Vagina (tissue), 2 donors: ENCODE measurements at regions not wholly inside any gene's neighbourhood (a gene's known extent, or its start where the extent isn't known, plus 50 kb on each side); places are given as distances from the start of the nearest gene placed in this dataset.

Source experiments
- DNase-seq, 2 donors: peaks; one replicate each; pipeline ENCODE4 v3.0.0-alpha.2; 2017; ENCODE audit errors: extremely low spot score in 2 of 2
- H3K27ac ChIP-seq: fragments of 200-600 bp; sonication (generic); one replicate; pipeline ENCODE4 v1.5.1; 2019
- H3K27me3 ChIP-seq: fragments of 200-600 bp; sonication (generic); one replicate; pipeline ENCODE4 v1.5.1; 2019
- H3K36me3 ChIP-seq, 2 donors: fragments of 200-600 bp; sonication (generic); one replicate each; pipeline ENCODE4 v1.5.1; 2017 to 2019
- H3K4me1 ChIP-seq: fragments of 200-600 bp; sonication (generic); one replicate; pipeline ENCODE4 v1.5.1; 2019
- H3K4me3 ChIP-seq, 2 donors: fragments of 200-600 bp; sonication (generic); 1 replicate in 1 of 2; 2 replicates in 1 of 2; pipeline ENCODE4 v1.5.1; 2016 to 2019
- H3K9me3 ChIP-seq: fragments of 200-600 bp; sonication (generic); one replicate; pipeline ENCODE4 v1.5.1; 2019
- CTCF ChIP-seq, 3 experiments: fragments of 450-650 bp in 2 of 3; fragments of 200-600 bp in 1 of 3; sonication (generic) in 1 of 3; IDR thresholded peaks; one replicate each; pipeline ENCODE4 v1.5.1; 2017 to 2019; ENCODE audit warnings: antibody characterized with exemption in 3 of 3, mild to moderate bottlenecking in 2 of 3, moderate library complexity in 2 of 3
- POLR2A ChIP-seq, 2 donors: fragments of 450-650 bp; IDR thresholded peaks; one replicate each; pipeline ENCODE4 v1.6.1; 2017; ENCODE audit warnings: antibody characterized with exemption in 2 of 2, mild to moderate bottlenecking in 2 of 2, moderate library complexity in 2 of 2
- POLR2AphosphoS5 ChIP-seq, 2 donors: sonication (generic); formaldehyde crosslinking; IDR thresholded peaks; one replicate each; pipeline ENCODE4 v1.9.0; 2017; ENCODE audit warnings: antibody characterized with exemption in 2 of 2, mild to moderate bottlenecking in 2 of 2, low read depth in 1 of 2; ENCODE audit not compliant: insufficient read depth in 1 of 2
- intact Hi-C: fragments of 100-400 bp; cut with DNase I; formaldehyde crosslinking; loops from one replicate; pipeline ENCODE4 v1.15.1; 2023

DNA sequence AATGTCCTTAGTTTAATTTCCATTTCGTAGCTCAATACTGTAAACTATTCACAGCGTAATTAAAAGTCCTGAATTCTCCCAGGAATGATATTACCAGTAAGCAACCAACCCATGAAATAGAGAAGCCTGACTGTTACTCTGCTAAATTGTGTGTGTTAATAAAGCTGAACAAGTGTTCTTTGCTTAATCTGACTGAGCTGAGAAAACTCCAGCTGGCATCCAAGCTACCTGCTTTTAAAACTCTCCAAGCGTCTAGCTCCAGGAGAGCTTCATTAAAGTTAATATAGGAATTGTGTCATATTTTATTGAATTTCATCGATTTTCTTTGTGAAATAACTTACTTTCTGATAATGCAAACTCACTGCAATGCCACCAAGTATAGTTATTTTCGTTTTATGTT lies 524.4 kb downstream of the SLC16A7 start:
- Histone ChIP-seq H3K9me3 (no peaks in the 10 kb centered on the region), H3K4me1 (no peaks in the 10 kb centered on the region), H3K27me3 (no peaks in the 10 kb centered on the region), H3K27ac (no peak overlapping the region), H3K36me3 (no peaks in the 10 kb centered on the region), H3K4me3 (no peak overlapping the region)
- no peak for TF ChIP-seq POLR2AphosphoS5 (IDR thresholded peaks at IDR 0.05; ENCODE audit: insufficient read depth in 1 of 2, low read depth in 1 of 2)
- no peak for TF ChIP-seq POLR2A (IDR thresholded peaks at IDR 0.05)
- no peak for TF ChIP-seq CTCF (IDR thresholded peaks at IDR 0.05)
- no peak for DNase-seq
- intact Hi-C loops = no loop called here

DNA sequence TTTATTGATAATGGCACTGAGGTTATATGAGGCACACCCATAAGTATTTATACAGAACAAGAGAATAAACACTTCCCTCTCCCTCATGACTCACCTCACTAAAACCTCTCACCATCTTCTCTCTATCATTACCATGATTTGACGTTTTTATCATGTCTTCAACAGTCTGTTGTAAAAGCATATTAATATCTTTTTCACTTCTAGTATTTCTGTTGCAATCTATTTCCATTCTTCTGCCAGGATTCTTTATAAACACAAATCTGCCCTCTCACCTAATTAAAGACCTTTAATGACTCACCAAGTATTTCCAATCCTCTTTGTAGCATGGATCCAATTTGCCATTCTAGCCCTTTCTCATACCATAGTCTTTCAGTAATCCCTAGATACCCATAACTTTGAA lies 527.7 kb downstream of the SLC16A7 start:
- TF ChIP-seq POLR2AphosphoS5 (IDR thresholded peaks at IDR 0.05; ENCODE audit: insufficient read depth in 1 of 2, low read depth in 1 of 2) = no peak
- Histone ChIP-seq H3K9me3 (no peaks in the 10 kb centered on the region), H3K27me3 (no peaks in the 10 kb centered on the region), H3K4me1 (no peaks in the 10 kb centered on the region), H3K36me3 (no peaks in the 10 kb centered on the region), H3K4me3 (no peak overlapping the region), H3K27ac (no peak overlapping the region)
- intact Hi-C loops = no loop called here
- no peak for DNase-seq

DNA sequence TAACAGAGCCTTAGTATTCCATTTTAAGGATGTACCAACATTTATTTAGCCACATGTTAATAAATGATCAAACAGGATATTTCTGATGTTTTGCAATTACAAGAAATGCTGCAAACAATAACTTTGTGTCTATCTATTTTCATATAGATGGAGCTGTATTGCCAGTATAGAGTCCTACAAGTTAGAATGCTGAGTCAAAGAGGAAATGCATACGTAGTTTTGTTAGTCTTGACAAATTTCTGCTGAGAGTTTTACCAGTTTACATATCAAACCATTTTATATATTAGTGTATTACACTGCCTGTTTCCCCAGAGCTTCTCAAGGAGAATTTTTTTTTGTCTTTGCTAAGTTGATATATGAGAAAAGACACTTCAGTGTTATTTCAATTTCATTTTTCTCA lies 541.7 kb downstream of the SLC16A7 start:
- Histone ChIP-seq H3K36me3 (no peaks in the 10 kb centered on the region), H3K27me3 (no peaks in the 10 kb centered on the region), H3K4me1 (no peaks in the 10 kb centered on the region), H3K4me3 (no peak overlapping the region), H3K27ac (no peak overlapping the region), H3K9me3 (no peaks in the 10 kb centered on the region)
- intact Hi-C loops = no loop called here
- DNase-seq = no peak
- no peak for TF ChIP-seq POLR2A (IDR thresholded peaks at IDR 0.05)
- TF ChIP-seq POLR2AphosphoS5 (IDR thresholded peaks at IDR 0.05; ENCODE audit: insufficient read depth in 1 of 2, low read depth in 1 of 2) = no peak
- no peak for TF ChIP-seq CTCF (IDR thresholded peaks at IDR 0.05)

DNA sequence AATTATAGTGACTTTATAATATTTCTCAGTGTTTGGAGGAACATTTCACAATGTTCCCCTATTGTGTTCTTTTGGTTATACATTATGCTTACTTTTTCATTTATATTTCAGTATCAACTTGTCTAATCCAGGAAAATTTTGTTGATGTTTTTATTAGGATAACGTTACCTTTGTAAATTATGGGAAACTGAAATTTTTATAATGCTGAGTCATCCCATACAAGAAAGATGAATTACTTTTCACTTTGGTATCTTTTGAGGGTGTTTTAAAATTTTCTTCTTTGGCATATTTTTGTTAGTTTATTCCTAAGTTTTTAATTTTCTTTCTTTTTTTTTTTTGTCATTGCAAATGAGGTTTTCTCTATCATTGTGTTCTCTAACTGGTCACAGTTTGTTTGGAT lies 542.7 kb downstream of the SLC16A7 start:
- H3K4me1 ChIP-seq = no peaks in the 10 kb centered on the region
- intact Hi-C loops = no loop called here

DNA sequence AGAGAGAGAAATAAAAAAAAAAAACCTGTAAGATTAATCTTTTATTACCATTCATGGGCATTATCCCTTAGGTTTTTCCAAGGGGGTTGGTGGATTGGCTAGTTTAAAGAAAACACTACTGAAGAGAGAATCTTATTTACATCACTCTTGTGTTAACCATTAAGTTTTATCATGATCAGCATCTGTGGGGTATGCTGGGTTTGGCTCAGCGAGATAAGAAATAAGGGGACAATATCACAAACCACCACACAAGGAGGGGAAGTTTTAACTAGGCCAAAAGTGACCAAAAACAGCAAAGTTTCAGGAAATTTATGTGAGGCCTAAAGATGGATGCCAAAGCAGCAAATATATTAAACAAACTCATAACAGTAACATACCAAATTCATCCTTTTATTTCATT lies 548.6 kb downstream of the SLC16A7 start:
- intact Hi-C loops = no loop called here

More for the DNA sequence above, 542.7 kb downstream of the SLC16A7 start:
- no peak overlapping the region for H3K4me3 ChIP-seq
- no peaks in the 10 kb centered on the region for H3K9me3 ChIP-seq
- TF ChIP-seq POLR2AphosphoS5 (IDR thresholded peaks at IDR 0.05; ENCODE audit: insufficient read depth in 1 of 2, low read depth in 1 of 2) (no peak), CTCF (IDR thresholded peaks at IDR 0.05) (no peak), POLR2A (IDR thresholded peaks at IDR 0.05) (no peak)
- no peak for DNase-seq
- H3K27me3 ChIP-seq = no peaks in the 10 kb centered on the region
- H3K36me3 ChIP-seq = no peaks in the 10 kb centered on the region
- H3K27ac ChIP-seq = no peak overlapping the region

More for the DNA sequence above, 548.6 kb downstream of the SLC16A7 start:
- Histone ChIP-seq H3K9me3 (no peaks in the 10 kb centered on the region), H3K27me3 (no peaks in the 10 kb centered on the region), H3K4me1 (no peaks in the 10 kb centered on the region), H3K36me3 (no peaks in the 10 kb centered on the region), H3K27ac (no peak overlapping the region), H3K4me3 (no peak overlapping the region)
- no peak for DNase-seq
- TF ChIP-seq CTCF (IDR thresholded peaks at IDR 0.05) = no peak
- no peak for TF ChIP-seq POLR2A (IDR thresholded peaks at IDR 0.05)
- no peak for TF ChIP-seq POLR2AphosphoS5 (IDR thresholded peaks at IDR 0.05; ENCODE audit: insufficient read depth in 1 of 2, low read depth in 1 of 2)
